ENCODE measurements at regions not wholly inside any gene's neighbourhood (a gene's known extent, or its start where the extent isn't known, plus 50 kb on each side); places are given as distances from the start of the nearest gene placed in this dataset.

- no peaks in the 10 kb centered on the region for H3K27me3 ChIP-seq (ENCODE audit: control insufficient read depth, insufficient read depth, low read length)
- BruUV-seq (replicated peaks), result no TSS peak
- no peak for ATAC-seq
- H3K4me3 ChIP-seq (ENCODE audit: low read depth in 2 of 2, low read length in 2 of 2), result no peak overlapping the region
- H3K36me3 ChIP-seq (ENCODE audit: control insufficient read depth, insufficient read depth, low read length), result no peaks in the 10 kb centered on the region
- CTCF ChIA-PET, result no interaction called here
- in situ Hi-C loops (cut with HindIII; ENCODE audit: low pct_unique_long_range_greater_than_20kb, low sequenced_read_pairs) (no loop called here), intact Hi-C loops (cut with micrococcal nuclease; ENCODE audit: unreplicated experiment) (no loop called here)
- DNase-seq (ENCODE audit: low read depth, low spot score), result no peak
- POLR2A ChIA-PET, result no interaction called here
- TF ChIP-seq SIN3A (IDR thresholded peaks at IDR 0.05; ENCODE audit: borderline replicate concordance, insufficient read depth, low read depth, low read length) (no peak), REST (IDR thresholded peaks at IDR 0.05; ENCODE audit: insufficient read depth in 1 of 2, low read depth in 2 of 2, low read length in 1 of 2) (no peak), POLR2AphosphoS5 (IDR thresholded peaks at IDR 0.05; ENCODE audit: low read depth, low read length) (no peak), TCF7L2 (IDR thresholded peaks at IDR 0.05; ENCODE audit: low read depth, low read length) (no peak), CTCF (IDR thresholded peaks at IDR 0.05) (no peak)
- no peak overlapping the region for H3K27ac ChIP-seq (ENCODE audit: low read length)
- no peaks in the 10 kb centered on the region for H3K9me3 ChIP-seq (ENCODE audit: control insufficient read depth, insufficient read depth, low read depth, low read length)
- H3K4me1 ChIP-seq (ENCODE audit: control insufficient read depth, insufficient read depth, low read length), result no peaks in the 10 kb centered on the region
Measured at GRCh38 chr4:128591482-128591881, 218.0 kb upstream of the JADE1 start.

- no TSS peak for BruUV-seq (replicated peaks)
- no peak for TF ChIP-seq SIN3A (IDR thresholded peaks at IDR 0.05; ENCODE audit: borderline replicate concordance, insufficient read depth, low read depth, low read length)
- no peak for TF ChIP-seq CTCF (IDR thresholded peaks at IDR 0.05)
- no peak for ATAC-seq
- ChIA-PET CTCF (no interaction called here), POLR2A (no interaction called here)
- Histone ChIP-seq H3K36me3 (ENCODE audit: control insufficient read depth, insufficient read depth, low read length) (no peaks in the 10 kb centered on the region), H3K27ac (ENCODE audit: low read length) (no peak overlapping the region), H3K9me3 (ENCODE audit: control insufficient read depth, insufficient read depth, low read depth, low read length) (no peaks in the 10 kb centered on the region), H3K4me3 (ENCODE audit: low read depth in 2 of 2, low read length in 2 of 2) (no peak overlapping the region), H3K4me1 (ENCODE audit: control insufficient read depth, insufficient read depth, low read length) (no peaks in the 10 kb centered on the region), H3K27me3 (ENCODE audit: control insufficient read depth, insufficient read depth, low read length) (no peaks in the 10 kb centered on the region)
- no peak for DNase-seq (ENCODE audit: low read depth, low spot score)
- in situ Hi-C loops (cut with HindIII; ENCODE audit: low pct_unique_long_range_greater_than_20kb, low sequenced_read_pairs), result no loop called here
- intact Hi-C loops (cut with micrococcal nuclease; ENCODE audit: unreplicated experiment), result no loop called here
Measured at GRCh38 chr4:128590773-128591172, 218.7 kb upstream of the JADE1 start.
